SH-SY5Y (cell line): ENCODE measurements at regions not wholly inside any gene's neighbourhood (a gene's known extent, or its start where the extent isn't known, plus 50 kb on each side); places are given as distances from the start of the nearest gene placed in this dataset.

Source experiments
- GATA2 ChIP-seq: IDR thresholded peaks from 2 replicates; pipeline ENCODE4 v1.6.1; 2011; ENCODE audit warnings: mild to moderate bottlenecking, low read depth, low read length
- GATA3 ChIP-seq: IDR thresholded peaks from 2 replicates; pipeline ENCODE4 v1.6.1; 2011; ENCODE audit warnings: low read depth, mild to moderate bottlenecking, low read length, moderate library complexity

- TF ChIP-seq GATA2 (no peak), GATA3 (no peak)
Observed at GRCh38 chr1:239896980-239897379, 194.7 kb upstream of the FMN2 start.
